Mesenchymal stem cell (in vitro differentiated cells and primary cell): ENCODE measurements at regions not wholly inside any gene's neighbourhood (a gene's known extent, or its start where the extent isn't known, plus 50 kb on each side); places are given as distances from the start of the nearest gene placed in this dataset.
A peak's percentile ranks its signal among the peaks of the same experiment; 100 is the strongest.

ENCODE experiments used
- DNase-seq: peaks from one replicate; pipeline ENCODE4 v3.0.0-alpha.2; 2013
- H2AFZ ChIP-seq: one replicate; pipeline ENCODE4 v1.6.1; 2013; ENCODE audit warnings: low read depth, mild to moderate bottlenecking, control low read depth, inconsistent platforms, low read length, moderate library complexity
- H2AK5ac ChIP-seq: 2 replicates; pipeline ENCODE4 v1.6.1; 2013; ENCODE audit warnings: low read length, moderate library complexity, mild to moderate bottlenecking, inconsistent platforms; ENCODE audit not compliant: severe bottlenecking
- H2BK120ac ChIP-seq: one replicate; pipeline ENCODE4 v1.6.1; 2013; ENCODE audit warnings: low read depth, mild to moderate bottlenecking, inconsistent platforms, low read length, moderate library complexity
- H2BK12ac ChIP-seq, 2 experiments: one replicate each; pipeline ENCODE4 v1.6.1; 2013; ENCODE audit warnings: inconsistent platforms in 2 of 2, low read length in 2 of 2, mild to moderate bottlenecking in 2 of 2, moderate library complexity in 2 of 2, control low read depth in 1 of 2
- H2BK15ac ChIP-seq: one replicate; pipeline ENCODE4 v1.6.1; 2013; ENCODE audit warnings: mild to moderate bottlenecking, low read depth, inconsistent platforms; ENCODE audit not compliant: poor library complexity, severe bottlenecking
- H2BK5ac ChIP-seq: 2 replicates; pipeline ENCODE4 v1.6.1; 2013; ENCODE audit warnings: low read depth, mild to moderate bottlenecking, low read length, control low read depth, inconsistent platforms; ENCODE audit not compliant: poor library complexity, severe bottlenecking
- H3K14ac ChIP-seq, 2 experiments: one replicate each; pipeline ENCODE4 v1.6.1; 2013; ENCODE audit warnings: inconsistent platforms in 2 of 2, low read length in 2 of 2, control low read depth in 1 of 2, mild to moderate bottlenecking in 1 of 2, moderate library complexity in 1 of 2
- H3K18ac ChIP-seq, 2 experiments: one replicate each; pipeline ENCODE4 v1.6.1; 2013; ENCODE audit warnings: inconsistent platforms in 2 of 2, low read length in 2 of 2, control low read depth in 1 of 2, low read depth in 1 of 2, mild to moderate bottlenecking in 1 of 2
- H3K23ac ChIP-seq, 2 experiments: one replicate each; pipeline ENCODE4 v1.6.1; 2013; ENCODE audit warnings: inconsistent platforms in 2 of 2, low read length in 2 of 2, mild to moderate bottlenecking in 2 of 2, moderate library complexity in 2 of 2, control low read depth in 1 of 2
- H3K27ac ChIP-seq: 2 replicates; pipeline ENCODE4 v1.5.1; 2013; ENCODE audit warnings: mild to moderate bottlenecking, moderate library complexity, low read length, control low read depth, inconsistent platforms; ENCODE audit not compliant: poor library complexity, severe bottlenecking
- H3K27me3 ChIP-seq, 2 experiments: 2 replicates each; pipeline versions ENCODE4 v1.6.1 to v1.7.0; 2013; ENCODE audit warnings: low read length in 2 of 2, mild to moderate bottlenecking in 2 of 2, moderate library complexity in 2 of 2, control low read depth in 1 of 2, inconsistent platforms in 1 of 2; ENCODE audit not compliant: control insufficient read depth in 1 of 2, insufficient read depth in 1 of 2
- H3K36me3 ChIP-seq, 2 experiments: 2 replicates each; pipeline versions ENCODE4 v1.6.1 to v1.7.0; 2013; ENCODE audit warnings: low read length in 2 of 2, control low read depth in 1 of 2, inconsistent platforms in 1 of 2, low read depth in 1 of 2, mild to moderate bottlenecking in 1 of 2; ENCODE audit not compliant: insufficient read depth in 2 of 2, control insufficient read depth in 1 of 2
- H3K4ac ChIP-seq, 2 experiments: one replicate each; pipeline ENCODE4 v1.6.1; 2013; ENCODE audit warnings: inconsistent platforms in 2 of 2, low read length in 2 of 2, mild to moderate bottlenecking in 2 of 2, moderate library complexity in 2 of 2, control low read depth in 1 of 2, low read depth in 1 of 2
- H3K4me1 ChIP-seq: 2 replicates; pipeline ENCODE4 v1.6.1; 2013; ENCODE audit warnings: low read depth, low read length, control low read depth; ENCODE audit not compliant: control insufficient read depth, insufficient read depth
- H3K4me2 ChIP-seq: 2 replicates; pipeline ENCODE4 v1.6.1; 2013; ENCODE audit warnings: low read length, mild to moderate bottlenecking, inconsistent platforms; ENCODE audit not compliant: poor library complexity, severe bottlenecking
- H3K4me3 ChIP-seq, 2 experiments: 2 replicates each; pipeline versions ENCODE4 v1.5.1 to v1.7.0; 2013; ENCODE audit warnings: low read length in 2 of 2, mild to moderate bottlenecking in 2 of 2, control low read depth in 1 of 2, low read depth in 1 of 2; ENCODE audit not compliant: insufficient read depth in 1 of 2
- H3K79me1 ChIP-seq: replicated peaks from 2 replicates; pipeline ENCODE4 v1.6.1; 2013; ENCODE audit warnings: mild to moderate bottlenecking, control low read depth, low read length, inconsistent platforms; ENCODE audit not compliant: poor library complexity, severe bottlenecking
- H3K9ac ChIP-seq: 2 replicates; pipeline ENCODE4 v1.7.0; 2013; ENCODE audit warnings: mild to moderate bottlenecking, low read length, moderate library complexity
- H3K9me3 ChIP-seq: 2 replicates; pipeline ENCODE4 v1.7.0; 2013; ENCODE audit warnings: mild to moderate bottlenecking, low read length; ENCODE audit not compliant: control insufficient read depth
- H4K8ac ChIP-seq: one replicate; pipeline ENCODE4 v1.6.1; 2013; ENCODE audit warnings: inconsistent platforms, mild to moderate bottlenecking, low read length, moderate library complexity
- H4K91ac ChIP-seq: one replicate; pipeline ENCODE4 v1.6.1; 2013; ENCODE audit warnings: mild to moderate bottlenecking, low read length, inconsistent platforms
- WGBS: methylation state at CpG from one replicate; pipeline ENCODE4 v1.1.7; 2013; ENCODE audit warnings: mixed read lengths; 5-methylcytosine and 5-hydroxymethylcytosine counted together

GRCh38 chr2:239638376-239638775 lies 237.6 kb upstream of the HDAC4 start:
- H3K36me3 ChIP-seq, result no peaks in the 10 kb centered on the region
- H2AFZ ChIP-seq, result no peak overlapping the region
- H3K4ac ChIP-seq, result no peak overlapping the region
- no peak overlapping the region for H3K9ac ChIP-seq
- no peak overlapping the region for H3K18ac ChIP-seq
- H3K23ac ChIP-seq, result no peak overlapping the region
- no peak overlapping the region for H4K8ac ChIP-seq
- no peaks in the 10 kb centered on the region for H3K4me1 ChIP-seq
- 60% methylated on average over 4 of the region's 4 CpGs for WGBS
- H3K4me2 ChIP-seq, result no peak overlapping the region
- H2BK12ac ChIP-seq, result no peak overlapping the region
- no peak overlapping the region for H2BK5ac ChIP-seq
- peaks cover 0 to 15% of the 10 kb centered on the region in 2 experiments for H3K27me3 ChIP-seq
- peaks cover 12% of the 10 kb centered on the region for H3K9me3 ChIP-seq
- H2AK5ac ChIP-seq, result no peak overlapping the region
- no peak overlapping the region for H2BK120ac ChIP-seq
- no peak overlapping the region for H3K4me3 ChIP-seq
- no peak overlapping the region for H4K91ac ChIP-seq
- H2BK15ac ChIP-seq, result no peak overlapping the region
- H3K79me1 ChIP-seq, result no peaks in the 10 kb centered on the region
- no peak overlapping the region for H3K14ac ChIP-seq
- no peak overlapping the region for H3K27ac ChIP-seq
- DNase-seq, result no peak

- Histone ChIP-seq H2BK120ac (no peak overlapping the region), H3K36me3 (no peaks in the 10 kb centered on the region), H3K23ac (no peak overlapping the region)
Observed at GRCh38 chr2:239636808-239637207, 236.0 kb upstream of the HDAC4 start.

GRCh38 chr2:239634769-239635168 lies 233.9 kb upstream of the HDAC4 start:
- peaks cover 0 to 8% of the 10 kb centered on the region in 2 experiments for H3K27me3 ChIP-seq
- no peak overlapping the region for H3K27ac ChIP-seq
- H3K4me2 ChIP-seq, result no peak overlapping the region
- H2BK15ac ChIP-seq, result no peak overlapping the region
- no peak overlapping the region for H2AFZ ChIP-seq
- peaks cover 12% of the 10 kb centered on the region for H3K9me3 ChIP-seq
- WGBS, result 46% methylated on average over 2 of the region's 4 CpGs
- no peaks in the 10 kb centered on the region for H3K79me1 ChIP-seq
- no peak overlapping the region for H4K91ac ChIP-seq
- no peak for DNase-seq
- H3K14ac ChIP-seq, result no peak overlapping the region
- no peak overlapping the region for H2BK5ac ChIP-seq
- H3K4me3 ChIP-seq, result no peak overlapping the region
- H2BK12ac ChIP-seq, result no peak overlapping the region
- H3K18ac ChIP-seq, result no peak overlapping the region
- H4K8ac ChIP-seq, result no peak overlapping the region
- H2BK120ac ChIP-seq, result no peak overlapping the region
- no peaks in the 10 kb centered on the region for H3K4me1 ChIP-seq
- no peak overlapping the region for H3K4ac ChIP-seq
- no peak overlapping the region for H3K23ac ChIP-seq
- H3K9ac ChIP-seq, result no peak overlapping the region
- no peaks in the 10 kb centered on the region for H3K36me3 ChIP-seq
- H2AK5ac ChIP-seq, result no peak overlapping the region

More at GRCh38 chr2:239636808-239637207, 236.0 kb upstream of the HDAC4 start:
- Histone ChIP-seq H2BK15ac (no peak overlapping the region), H2BK12ac (no peak overlapping the region), H3K27ac (no peak overlapping the region), H2AK5ac (no peak overlapping the region), H3K14ac (no peak overlapping the region), H3K18ac (no peak overlapping the region), H2AFZ (no peak overlapping the region), H3K27me3 (peaks cover 0 to 15% of the 10 kb centered on the region in 2 experiments), H3K4me2 (no peak overlapping the region), H2BK5ac (no peak overlapping the region), H3K9ac (no peak overlapping the region), H3K4me1 (no peaks in the 10 kb centered on the region), H3K4ac (no peak overlapping the region), H3K9me3 (peaks cover 12% of the 10 kb centered on the region), H4K91ac (no peak overlapping the region), H3K4me3 (no peak overlapping the region), H3K79me1 (no peaks in the 10 kb centered on the region), H4K8ac (no peak overlapping the region)
- 56% methylated on average over 2 of the region's 3 CpGs for WGBS
- DNase-seq, result no peak

- Histone ChIP-seq H2BK5ac (no peak overlapping the region), H2AFZ (no peak overlapping the region), H3K14ac (no peak overlapping the region), H3K79me1 (no peaks in the 10 kb centered on the region), H3K9ac (peak overlapping the region; percentile 61), H2BK15ac (no peak overlapping the region), H3K27me3 (peaks cover 0 to 3% of the 10 kb centered on the region in 2 experiments), H4K91ac (no peak overlapping the region), H3K36me3 (no peaks in the 10 kb centered on the region), H3K9me3 (peaks cover 6% of the 10 kb centered on the region), H3K4me3 (no peak overlapping the region), H3K4ac (no peak overlapping the region), H2BK12ac (no peak overlapping the region), H2BK120ac (no peak overlapping the region), H3K4me2 (no peak overlapping the region), H3K27ac (no peak overlapping the region), H3K23ac (no peak overlapping the region), H3K4me1 (no peaks in the 10 kb centered on the region), H3K18ac (no peak overlapping the region), H2AK5ac (no peak overlapping the region), H4K8ac (no peak overlapping the region)
- 47% methylated on average over 11 of the region's 13 CpGs for WGBS
- no peak for DNase-seq
Observed at GRCh38 chr2:239630618-239631286, 229.9 kb upstream of the HDAC4 start.
